ENCODE measurements at regions not wholly inside any gene's neighbourhood (a gene's known extent, or its start where the extent isn't known, plus 50 kb on each side); places are given as distances from the start of the nearest gene placed in this dataset.
A peak's percentile ranks its signal among the peaks of the same experiment; 100 is the strongest.

DNA sequence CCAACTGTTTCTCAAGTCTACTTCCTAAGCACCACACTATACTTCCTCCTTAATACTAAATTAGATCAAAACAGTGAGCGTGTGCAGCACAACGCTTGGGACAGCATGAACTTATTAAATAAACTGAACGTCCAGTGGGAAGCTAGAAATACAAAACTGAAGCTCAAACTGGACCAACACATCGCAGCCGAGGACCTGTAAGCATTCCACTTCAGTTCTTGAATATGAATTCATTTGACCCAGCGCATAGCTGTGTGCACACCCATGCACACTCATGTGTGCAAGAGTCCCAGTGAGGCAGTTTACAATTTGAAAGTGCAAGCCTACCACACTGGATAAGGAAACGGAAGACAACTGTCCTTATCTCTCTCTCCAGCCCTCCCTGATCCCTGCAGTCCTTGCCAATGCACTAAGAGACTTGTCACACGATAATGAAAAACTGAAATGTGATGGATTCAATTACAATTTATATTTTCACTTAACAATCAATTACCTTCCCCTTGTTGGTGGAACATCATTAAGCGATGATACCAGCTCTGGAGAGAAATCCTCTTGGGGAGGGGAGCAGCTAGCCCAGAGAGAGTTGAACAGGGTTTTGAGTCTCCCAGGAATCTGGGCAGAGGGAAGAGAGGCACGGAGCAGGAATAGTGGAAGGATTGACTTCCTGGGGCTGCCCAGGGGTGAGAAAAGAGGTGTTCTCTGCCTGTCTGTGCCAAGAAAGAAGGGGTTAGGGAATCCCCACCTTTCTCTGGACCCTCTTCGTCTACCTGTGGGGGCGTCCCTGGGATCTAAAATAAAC is 186.5 kb upstream of the KLHL29 start:
- DNase-seq: no peak

DNA sequence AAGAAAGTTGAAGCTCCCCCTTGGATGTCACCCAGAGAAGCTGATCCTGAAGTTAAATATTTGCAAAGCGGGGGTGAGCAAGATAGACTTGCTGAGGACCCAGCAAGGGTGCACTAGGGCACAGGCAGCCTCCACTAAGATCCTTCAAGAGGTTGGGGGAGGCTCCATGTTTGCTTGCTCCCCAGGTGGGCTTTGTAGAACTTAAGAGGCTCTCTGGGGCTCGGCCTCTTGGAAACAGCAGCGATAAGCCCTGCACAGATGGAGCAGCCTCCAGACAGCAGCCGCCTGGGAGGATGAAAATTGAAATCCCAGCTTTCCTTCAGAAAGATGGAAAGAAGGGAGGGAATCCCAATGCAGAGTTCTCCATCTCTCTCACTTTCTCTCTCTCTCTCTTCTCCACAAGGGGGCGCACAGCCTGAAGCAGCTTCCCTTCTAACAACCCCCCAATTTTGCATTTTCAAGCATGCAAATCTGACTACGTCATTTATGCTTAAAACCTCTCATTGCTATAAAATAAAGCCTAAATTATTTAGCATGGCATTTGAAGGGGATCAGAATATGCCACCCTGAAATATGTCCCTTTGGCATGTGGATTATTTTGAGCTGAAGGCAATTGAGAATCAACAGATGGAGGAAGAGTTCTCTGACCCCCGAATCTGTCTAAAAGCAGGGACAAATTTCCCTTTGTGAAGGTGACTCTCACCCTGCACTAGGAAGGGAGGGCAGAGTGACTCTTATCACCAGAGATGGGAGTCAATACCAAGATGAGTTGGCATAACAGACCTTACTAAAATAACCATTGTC is 185.7 kb upstream of the KLHL29 start:
- DNase-seq: peak; percentile 14

DNA sequence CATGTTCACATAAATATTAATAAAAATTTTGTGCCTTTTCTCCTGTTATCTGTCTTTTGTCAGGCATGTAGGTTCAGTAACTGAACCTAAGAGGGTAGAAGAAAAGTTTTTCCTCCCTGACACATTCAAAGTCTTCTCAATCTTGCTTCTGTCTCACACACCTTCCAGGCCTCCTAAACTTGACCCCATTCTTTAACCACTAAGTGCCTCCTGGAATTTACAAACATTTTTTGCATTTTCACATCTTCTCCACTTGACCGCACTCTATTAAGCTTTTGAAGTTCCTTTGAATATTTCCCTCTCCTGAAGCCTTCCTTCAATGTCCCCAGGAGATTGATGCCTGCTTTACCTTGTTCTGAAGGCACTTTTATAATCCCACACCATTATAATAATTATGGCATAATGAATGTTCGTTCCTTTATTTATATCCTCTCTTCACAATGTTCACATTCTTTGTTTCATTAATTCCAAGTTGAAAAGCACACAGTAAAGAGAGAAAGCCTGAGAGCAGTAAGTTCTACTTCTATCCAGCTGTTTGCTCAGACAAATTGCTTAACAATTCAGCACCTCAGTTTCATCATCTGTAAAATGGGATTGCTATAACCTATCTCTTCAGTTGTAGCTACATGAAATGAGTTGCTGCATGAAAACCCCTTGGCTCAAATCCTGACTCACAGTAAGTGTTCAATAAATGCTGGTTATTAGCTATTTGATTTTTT is 184.8 kb upstream of the KLHL29 start:
- DNase-seq: no peak

DNA sequence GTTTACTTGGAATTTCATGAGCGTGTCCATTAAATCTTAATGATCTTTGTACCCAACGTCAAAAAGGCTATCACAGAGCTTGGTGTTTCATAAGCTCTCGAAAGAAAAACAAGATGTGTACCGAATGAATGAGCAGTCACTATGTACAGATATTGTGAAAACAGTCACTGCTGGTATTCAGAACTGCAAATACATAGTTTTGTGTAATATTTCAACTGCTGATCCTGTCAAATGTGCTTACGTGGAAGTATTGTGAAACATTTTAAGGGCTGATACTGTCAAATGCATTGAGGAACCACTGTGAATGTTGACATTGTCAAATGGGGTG is 184.2 kb upstream of the KLHL29 start:
- DNase-seq: peak; percentile 1

DNA sequence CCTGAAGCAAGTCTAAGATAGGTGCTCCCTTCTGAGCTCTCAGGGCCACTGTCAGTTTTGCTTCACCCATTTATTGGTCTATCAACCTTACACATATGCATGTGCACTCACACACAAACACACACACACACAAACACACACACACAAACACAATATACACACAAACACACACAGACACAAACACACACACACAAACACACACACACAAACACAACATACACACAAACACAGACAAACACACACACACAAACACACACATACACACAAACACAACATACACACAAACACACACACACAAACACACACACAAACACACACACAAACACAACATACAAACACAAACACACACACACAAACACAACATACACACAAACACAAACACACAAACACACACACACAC is 181.6 kb upstream of the KLHL29 start:
- no peak for DNase-seq

DNA sequence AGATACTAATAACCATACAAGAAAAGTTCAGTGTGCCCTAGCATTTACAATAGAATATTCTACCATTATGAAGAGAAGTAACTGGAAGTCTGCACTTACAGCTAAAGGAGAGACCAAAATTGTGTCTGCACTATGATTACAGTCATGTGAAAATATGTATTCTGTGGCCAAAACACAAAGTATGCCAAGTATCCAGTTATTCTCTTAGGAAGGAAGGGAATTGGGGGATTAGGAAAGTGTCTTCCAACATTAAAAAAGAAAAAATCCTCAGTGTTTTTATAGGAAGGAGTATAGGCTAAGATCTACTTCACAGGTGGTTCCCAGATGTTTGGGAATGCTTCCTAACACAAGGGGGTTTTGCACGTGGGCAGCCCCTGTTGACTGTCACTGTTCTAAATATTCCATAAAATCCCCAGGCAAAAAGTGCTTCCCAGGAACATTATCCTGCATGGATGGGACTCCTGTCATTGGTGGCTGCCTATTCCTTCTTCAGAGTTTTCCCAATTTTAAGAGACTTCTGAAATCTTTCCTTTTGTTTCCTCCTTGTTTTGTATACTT is 180.2 kb upstream of the KLHL29 start:
- DNase-seq: no peak

DNA sequence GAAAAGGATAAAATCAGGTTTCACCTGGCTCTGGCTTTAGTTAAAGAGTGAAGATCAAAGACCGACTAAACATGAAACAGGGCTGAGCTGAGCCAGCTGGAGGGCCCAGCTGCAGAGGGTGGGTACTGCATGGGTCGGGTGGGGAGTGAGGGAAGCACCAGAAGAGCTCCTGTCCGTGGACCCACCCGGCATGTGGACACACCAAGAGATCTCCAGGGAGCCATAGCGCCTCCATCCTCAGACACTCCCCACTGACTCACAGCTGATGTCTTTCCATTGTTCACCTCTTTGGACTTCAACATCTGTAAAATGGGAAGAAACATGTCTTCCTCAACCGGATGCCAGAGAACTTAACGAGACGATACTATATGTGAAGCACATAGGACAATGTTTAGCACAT is 178.3 kb upstream of the KLHL29 start:
- no peak for DNase-seq

DNA sequence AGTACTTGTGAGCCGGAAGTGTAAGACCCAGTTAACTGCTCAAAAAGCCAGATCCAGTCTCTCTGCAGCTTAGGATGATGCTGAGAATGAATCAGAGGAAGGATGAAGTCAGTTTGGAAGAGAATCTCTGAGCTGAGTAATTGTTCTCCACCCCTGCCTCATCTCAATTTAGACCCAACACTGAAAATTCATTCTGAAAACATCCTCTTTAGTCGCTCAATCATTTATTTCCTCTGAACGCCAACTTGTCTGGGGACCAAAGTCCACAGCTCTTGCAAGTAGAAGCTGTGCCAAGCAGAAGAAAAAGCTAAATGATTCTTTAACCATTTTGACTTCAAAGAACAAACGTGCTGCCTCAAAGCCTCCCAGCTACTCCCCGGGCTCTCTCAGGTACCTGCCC is 177.1 kb upstream of the KLHL29 start:
- DNase-seq: no peak

DNA sequence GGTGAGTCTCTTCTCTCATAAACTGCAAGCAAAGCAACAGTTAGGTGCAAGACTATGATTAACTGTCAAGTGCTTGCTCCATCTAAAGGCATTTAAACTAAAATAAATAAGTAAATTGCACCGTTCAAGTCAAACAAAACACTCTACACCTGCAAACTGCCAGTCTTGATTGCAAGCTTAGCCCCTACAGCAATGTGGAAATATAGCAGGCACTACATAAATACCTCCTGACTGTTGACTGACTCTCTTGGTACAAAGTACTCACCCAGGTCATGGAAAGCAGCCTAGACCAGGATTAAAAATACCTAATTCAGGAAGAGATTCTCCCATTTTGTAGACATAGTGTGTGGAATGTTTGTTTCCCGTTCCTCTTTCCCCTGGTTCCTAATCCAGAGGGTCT is 176.6 kb upstream of the KLHL29 start:
- no peak for DNase-seq

DNA sequence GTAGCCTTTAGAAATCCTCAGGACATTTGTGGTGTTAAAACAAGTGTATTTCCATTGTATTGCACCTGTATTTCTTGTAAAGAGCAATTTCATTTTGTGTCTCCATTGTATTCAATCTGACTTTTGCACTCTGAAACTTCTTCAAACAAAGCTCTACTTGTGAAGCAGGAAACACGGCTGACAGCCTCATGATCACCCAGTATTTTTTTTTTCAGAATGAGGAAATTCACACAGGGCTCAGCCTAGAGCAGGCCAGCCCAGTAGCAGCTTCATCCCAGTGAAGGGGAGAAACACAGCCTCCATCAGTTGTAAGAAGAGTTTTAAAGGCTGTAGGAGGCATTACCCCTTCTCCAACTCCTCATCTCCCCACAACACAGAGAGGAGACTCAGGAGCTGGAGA is 175.9 kb upstream of the KLHL29 start:
- no peak for DNase-seq

DNA sequence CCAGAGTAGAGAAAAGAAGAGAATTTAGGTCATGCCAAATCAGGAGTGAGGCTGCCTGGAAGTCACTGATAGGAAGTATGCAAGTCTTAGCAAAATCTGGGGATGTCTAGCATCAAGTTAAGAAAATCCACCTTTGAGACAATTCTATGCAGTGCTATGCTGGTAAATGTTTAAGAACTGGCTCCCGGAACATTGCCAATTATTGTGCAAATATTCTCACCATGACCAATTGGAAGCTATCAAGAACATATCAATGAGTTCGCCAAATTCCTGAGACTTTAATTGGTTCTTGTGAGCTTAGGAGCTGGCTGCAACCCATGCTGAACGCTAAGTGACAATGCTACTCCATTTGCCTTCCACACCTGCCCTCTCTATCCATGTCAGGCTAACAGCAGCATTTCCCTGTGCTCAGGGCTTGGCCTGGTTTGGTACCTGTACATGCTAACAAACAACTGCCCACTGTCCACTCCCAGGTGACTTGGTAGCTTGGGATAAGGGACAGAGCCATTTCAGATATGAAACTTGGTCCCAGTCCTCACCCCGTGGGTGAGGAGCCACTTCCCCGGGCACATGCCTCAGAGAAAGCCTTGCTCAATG is 172.9 kb upstream of the KLHL29 start:
- DNase-seq: no peak

DNA sequence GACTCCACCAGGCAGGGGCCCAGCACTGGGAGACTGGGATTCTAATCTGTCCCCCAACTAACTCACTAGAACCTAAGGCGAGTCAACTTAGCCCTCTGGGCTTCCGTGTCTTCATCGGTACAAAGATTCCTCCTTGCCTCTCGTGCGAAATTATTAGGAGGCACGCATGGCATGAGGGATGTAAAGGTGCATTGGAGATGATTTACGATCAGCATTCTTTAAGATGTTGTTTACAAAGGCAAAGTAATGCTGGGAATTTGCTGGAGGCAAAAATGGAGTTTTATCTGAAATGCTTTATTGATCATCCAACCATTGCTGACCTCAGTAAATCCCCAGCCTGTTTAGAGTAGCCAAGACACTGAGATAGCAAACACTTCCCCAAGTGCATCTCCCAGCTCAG is 171.8 kb upstream of the KLHL29 start:
- DNase-seq: no peak

DNA sequence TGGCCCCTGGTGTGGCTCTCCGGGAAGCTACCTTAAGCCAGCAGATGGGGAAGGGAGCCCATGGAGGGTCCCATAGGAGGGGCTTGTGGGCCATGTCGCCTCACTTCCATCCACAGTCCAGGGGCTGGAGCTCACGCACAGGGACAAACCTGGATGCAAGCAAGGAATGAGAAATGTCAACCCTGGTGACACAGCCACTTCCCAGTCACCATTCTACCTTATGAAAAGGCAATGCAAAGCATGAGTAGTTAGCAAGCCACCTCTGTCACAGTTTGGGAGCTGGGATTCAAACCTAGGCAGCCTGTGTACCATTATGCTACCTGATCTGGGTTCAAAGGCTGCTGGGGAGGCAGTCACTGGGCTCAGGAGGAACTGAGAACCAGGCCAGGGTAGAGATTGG is 170.0 kb upstream of the KLHL29 start:
- DNase-seq: no peak

DNA sequence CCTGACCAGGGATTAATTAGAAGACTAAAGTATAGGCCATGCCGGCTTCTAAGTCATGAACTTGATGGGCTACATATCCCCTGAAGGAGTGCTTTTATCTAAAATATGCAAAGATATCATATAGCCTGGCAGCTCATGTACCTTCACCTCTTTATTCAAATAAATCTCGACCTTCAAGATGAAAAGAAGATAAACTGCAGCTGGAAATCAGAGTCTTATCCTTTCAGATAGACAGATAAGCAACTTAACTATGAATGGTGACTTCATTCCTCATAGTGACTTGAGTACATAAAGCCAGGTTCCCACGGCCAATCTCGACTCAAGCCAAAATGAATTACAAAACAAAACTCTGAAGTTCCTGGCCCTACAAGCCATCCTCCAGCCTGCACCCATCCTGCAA is 165.3 kb upstream of the KLHL29 start:
- DNase-seq: no peak

DNA sequence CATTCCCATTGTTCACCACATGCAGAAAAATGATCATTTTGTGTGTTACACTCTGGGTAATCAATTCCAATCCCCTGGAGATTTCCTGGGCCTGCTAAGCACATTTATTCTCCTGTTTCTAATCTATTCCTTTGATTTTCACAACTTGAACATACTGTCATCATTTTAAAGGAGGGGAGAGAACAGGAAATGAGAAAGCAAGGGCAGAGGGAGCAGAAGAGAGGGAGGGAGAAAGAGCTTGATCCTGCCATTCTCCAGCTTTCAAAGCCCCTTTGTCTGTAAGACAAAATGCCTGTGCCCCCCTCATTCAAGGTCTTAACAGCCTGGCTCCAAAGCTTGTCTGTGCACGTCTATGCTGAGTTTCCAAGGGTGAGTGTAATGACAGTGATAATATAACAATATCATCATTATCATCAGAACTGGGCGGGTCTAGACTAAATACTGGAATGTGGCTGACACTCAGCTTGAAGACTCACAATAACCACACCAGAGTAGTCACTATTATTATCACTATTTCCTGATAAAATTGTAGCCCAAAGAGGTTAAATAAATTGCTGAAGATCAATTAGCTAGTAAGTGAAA is 164.4 kb upstream of the KLHL29 start:
- DNase-seq: no peak

DNA sequence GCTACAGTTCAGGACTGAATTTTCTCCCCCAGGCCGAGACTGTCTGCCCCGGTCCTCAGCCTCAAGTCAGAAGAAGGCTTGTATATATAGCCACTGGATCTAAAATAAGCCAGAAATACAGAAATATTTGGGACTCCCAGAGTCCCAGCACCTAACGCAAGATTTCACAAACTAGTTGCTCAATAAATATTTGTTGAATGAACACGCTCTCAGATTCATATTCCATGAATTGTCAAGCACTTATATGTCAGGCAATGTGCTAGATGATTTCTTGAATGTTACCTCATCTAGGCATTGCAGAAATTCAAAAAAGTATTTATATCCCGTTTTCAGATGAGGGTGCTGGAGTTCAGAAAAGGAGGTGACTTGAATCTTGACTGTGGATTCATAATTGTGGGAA is 163.7 kb upstream of the KLHL29 start:
- no peak for DNase-seq

DNA sequence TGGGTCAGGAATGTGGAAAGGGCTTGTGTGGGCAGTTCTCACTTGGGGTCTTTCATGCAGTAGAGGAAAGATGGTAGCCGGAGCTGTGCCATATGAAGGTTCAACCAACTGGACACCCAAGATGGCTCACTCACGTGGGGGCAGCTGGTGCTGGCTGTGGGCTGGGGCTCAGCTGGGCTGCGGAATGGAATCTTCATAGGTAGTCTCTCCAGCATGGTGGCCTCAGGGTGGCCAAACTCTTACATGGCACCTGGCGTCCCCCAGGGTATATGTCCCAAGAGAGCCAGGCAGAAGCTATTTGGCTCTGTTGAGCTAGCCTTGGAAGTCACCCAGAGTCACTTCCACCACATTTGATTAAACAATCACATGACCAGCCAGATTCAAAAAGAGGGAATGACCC is 163.1 kb upstream of the KLHL29 start:
- no peak for DNase-seq

DNA sequence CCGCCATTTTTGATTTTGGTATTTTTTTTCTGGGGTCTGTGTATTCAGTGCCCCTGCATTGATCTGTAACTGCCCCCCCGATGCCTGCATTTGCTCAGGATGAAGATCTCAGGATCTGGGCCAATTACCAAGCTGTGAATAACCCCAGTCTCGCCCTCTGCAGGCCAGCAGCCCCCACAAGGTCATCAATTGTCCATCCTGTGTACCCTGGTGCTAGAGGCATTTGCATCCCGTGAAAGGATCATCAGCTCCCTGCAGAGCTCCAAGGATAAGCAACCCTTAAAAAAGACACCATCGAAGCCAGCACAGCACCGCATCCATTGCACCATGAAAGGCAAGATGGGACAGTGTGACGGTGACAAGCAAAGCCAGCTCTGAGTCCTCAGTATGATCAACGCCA is 154.1 kb upstream of the KLHL29 start:
- DNase-seq: no peak

DNA sequence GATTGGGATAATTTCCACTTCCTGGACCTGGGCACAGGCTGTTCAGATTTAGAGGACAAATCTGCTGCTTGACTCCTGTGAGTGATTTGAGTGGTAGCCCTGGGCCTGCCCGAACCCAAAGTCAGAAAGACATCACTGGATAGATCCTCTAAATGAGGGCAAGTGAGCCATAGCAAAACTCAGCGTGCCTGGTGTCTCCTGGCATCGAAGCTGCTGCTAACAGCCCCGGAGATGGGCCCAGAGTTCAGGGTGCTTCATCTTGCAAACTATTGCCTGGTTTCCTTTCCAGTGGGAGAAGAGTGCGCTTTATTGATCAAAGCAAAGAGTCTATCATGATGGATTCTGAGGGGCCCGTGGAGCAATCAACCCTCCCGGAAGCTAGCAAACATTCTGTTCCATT is 153.1 kb upstream of the KLHL29 start:
- DNase-seq: no peak

DNA sequence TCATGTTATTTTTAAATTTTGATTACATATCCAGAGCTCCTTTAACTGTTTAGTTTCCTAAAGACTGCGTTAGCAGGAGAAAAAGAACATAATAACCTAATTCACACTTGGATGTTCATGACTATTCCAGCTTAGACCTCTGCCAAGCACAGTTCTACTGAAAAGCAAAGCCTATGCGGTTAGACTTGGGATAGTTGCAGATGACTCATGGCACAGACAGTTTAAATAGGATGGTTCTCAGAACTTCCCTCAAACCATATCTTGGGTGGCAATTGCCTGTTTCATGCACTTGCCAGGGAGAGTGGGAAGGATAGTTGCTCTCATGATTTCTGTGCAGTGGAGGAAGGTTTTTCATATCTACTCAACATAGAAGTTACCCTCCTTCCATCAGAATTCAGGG is 149.7 kb upstream of the KLHL29 start:
- no peak for DNase-seq

DNA sequence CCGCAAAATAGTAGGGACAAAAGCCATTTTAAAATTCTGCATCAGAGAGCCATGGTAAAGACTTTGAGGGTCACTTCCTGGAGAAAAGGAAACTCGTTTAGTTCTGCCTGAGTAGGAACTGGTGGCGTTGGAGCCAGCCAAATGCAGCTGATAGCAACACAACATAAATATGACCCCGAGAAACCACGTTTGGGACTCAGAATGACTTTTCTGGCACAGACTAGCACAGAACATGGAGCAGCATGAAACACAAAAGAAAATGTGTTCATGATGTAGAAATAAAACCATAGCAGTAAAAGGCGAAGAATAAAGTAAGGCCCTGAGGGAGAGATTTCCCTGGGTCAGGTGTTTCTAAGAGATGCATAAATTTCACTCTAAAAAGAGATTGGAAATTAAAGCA is 149.2 kb upstream of the KLHL29 start:
- no peak for DNase-seq

DNA sequence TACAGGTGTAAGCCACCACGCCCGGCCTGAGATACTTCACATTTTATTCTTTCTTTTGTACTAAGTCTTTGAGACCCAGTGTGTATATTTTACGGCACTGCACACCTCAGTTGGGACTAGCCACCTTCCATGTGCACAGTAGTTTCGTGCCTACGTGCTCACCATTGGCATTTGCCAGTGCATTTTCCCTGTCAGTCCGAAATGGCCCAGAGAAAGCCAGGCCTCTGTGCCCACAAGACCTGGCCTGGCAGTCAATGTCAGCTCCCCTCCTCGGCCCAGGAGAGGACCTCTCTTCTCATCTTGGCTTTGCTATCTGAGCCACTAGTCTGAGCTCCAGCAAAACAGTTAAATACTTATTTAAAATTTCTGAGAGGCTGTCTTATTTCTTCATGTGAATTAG is 147.8 kb upstream of the KLHL29 start:
- no peak for DNase-seq
